K562 (cell line): ENCODE measurements at regions not wholly inside any gene's neighbourhood (a gene's known extent, or its start where the extent isn't known, plus 50 kb on each side); places are given as distances from the start of the nearest gene placed in this dataset.

Source experiments
- ATAC-seq: fragments of 200-7000 bp; cut with Tn5 transposase; 3 replicates; pipeline ENCODE4 v1.9.1; 2020; ENCODE audit warnings: moderate library complexity
- BruUV-seq: library from RNA; stranded (reverse); fragments of 400-500 nt; replicated peaks from 2 replicates; lab custom pipeline; 2021; lab: Mats Ljungman, UMichigan
- CTCF ChIA-PET: fragments of 300-600 bp; formaldehyde crosslinking; extraction: SDS; loops from one replicate; lab custom pipeline; 2021; ENCODE audit warnings: low intra/inter-chr PET ratio; lab: Yijun Ruan, JAX
- POLR2A ChIA-PET: fragments of 300-600, 350-650 bp; sonication (Branson Sonifier 250); formaldehyde crosslinking; extraction: SDS; loops from one replicate; lab custom pipeline; 2021; ENCODE audit warnings: antibody characterized with exemption, inconsistent platforms; lab: Yijun Ruan, JAX
- DNase-seq, 4 experiments: peaks; one replicate each; pipeline versions ENCODE4 v3.0.0 to v3.0.0-alpha.2; 2011 to 2018; ENCODE audit warnings: low spot score in 3 of 4, mixed read lengths in 3 of 4; ENCODE audit errors: extremely low read depth in 1 of 4
- FAIRE-seq: peaks from 2 replicates; lab custom pipeline; 2011; peaks lifted over from hg19 to GRCh38; lab: Jason Lieb, UNC
- H2AFZ ChIP-seq: 2 replicates; pipeline ENCODE4 v1.6.0; 2011; ENCODE audit warnings: low read depth, low read length, control low read depth, inconsistent platforms
- H3K27ac ChIP-seq: fragments of 200-600 bp; 3 replicates; pipeline ENCODE4 v1.8.0; 2011; ENCODE audit warnings: low read depth, mild to moderate bottlenecking, control low read depth, inconsistent platforms, low read length, moderate library complexity, mixed read lengths; ENCODE audit errors: extremely low read depth
- H3K27me3 ChIP-seq, 2 experiments: fragments of 300-600 bp in 1 of 2; 2 replicates in 1 of 2; 3 replicates in 1 of 2; pipeline versions ENCODE4 v1.6.0 to v1.8.0; 2011; ENCODE audit warnings: inconsistent platforms in 2 of 2, low read length in 2 of 2, mild to moderate bottlenecking in 1 of 2, mixed read lengths in 1 of 2, moderate library complexity in 1 of 2; ENCODE audit not compliant: control insufficient read depth in 2 of 2, insufficient read depth in 2 of 2
- H3K36me3 ChIP-seq: fragments of 300-600 bp; 3 replicates; pipeline ENCODE4 v1.8.0; 2011; ENCODE audit warnings: mild to moderate bottlenecking, low read length, inconsistent platforms; ENCODE audit not compliant: control insufficient read depth, insufficient read depth
- H3K4me1 ChIP-seq, 2 experiments: fragments of 200-600 bp in 1 of 2; replicated peaks in 1 of 2; 2 replicates in 1 of 2; 3 replicates in 1 of 2; pipeline versions ENCODE4 v1.5.1 to v1.8.0; 2011; ENCODE audit warnings: inconsistent platforms in 2 of 2, low read length in 2 of 2, mild to moderate bottlenecking in 1 of 2, mixed read lengths in 1 of 2, moderate library complexity in 1 of 2; ENCODE audit not compliant: control insufficient read depth in 2 of 2, insufficient read depth in 2 of 2
- H3K4me2 ChIP-seq: 2 replicates; pipeline ENCODE4 v1.6.1; 2011; ENCODE audit warnings: low read length, control low read depth, inconsistent platforms, mixed read lengths; ENCODE audit not compliant: insufficient read depth
- H3K4me3 ChIP-seq: fragments of 200-600 bp; sonication (generic), shearing (Covaris generic); 2 replicates; pipeline ENCODE4 v1.5.1; 2016; ENCODE audit warnings: control low read depth, inconsistent platforms
- H3K79me2 ChIP-seq: fragments of 200-600 bp; 3 replicates; pipeline ENCODE4 v1.8.0; 2011; ENCODE audit warnings: low read length, inconsistent platforms; ENCODE audit not compliant: control insufficient read depth, insufficient read depth
- H3K9ac ChIP-seq, 2 experiments: 2 replicates each; pipeline versions ENCODE4 v1.6.0 to v1.6.1; 2011; ENCODE audit warnings: low read depth in 2 of 2, low read length in 2 of 2, control low read depth in 1 of 2, inconsistent platforms in 1 of 2, mild to moderate bottlenecking in 1 of 2, mixed read lengths in 1 of 2; ENCODE audit not compliant: insufficient read depth in 1 of 2
- H3K9me1 ChIP-seq: one replicate; pipeline ENCODE4 v1.6.0; 2011; ENCODE audit warnings: inconsistent platforms, mild to moderate bottlenecking, low read length, moderate library complexity; ENCODE audit not compliant: control insufficient read depth, insufficient read depth
- H3K9me3 ChIP-seq: replicated peaks from 2 replicates; pipeline ENCODE4 v1.5.1; 2011; ENCODE audit warnings: low read depth, low read length, inconsistent platforms; ENCODE audit not compliant: control insufficient read depth, insufficient read depth
- H4K20me1 ChIP-seq: replicated peaks from 2 replicates; pipeline ENCODE4 v1.6.1; 2011; ENCODE audit warnings: low read length, inconsistent platforms, mixed read lengths; ENCODE audit not compliant: control insufficient read depth, insufficient read depth
- AFF1 ChIP-seq, 2 experiments: fragments of 450-650 bp; IDR thresholded peaks; 2 replicates each; pipeline ENCODE4 v1.6.1; 2018; ENCODE audit warnings: mild to moderate bottlenecking in 2 of 2, low read depth in 1 of 2; ENCODE audit not compliant: partially characterized antibody in 2 of 2
- BCL6 ChIP-seq: fragments of 250-450 bp; sonication (Bioruptor Pico); IDR thresholded peaks from 2 replicates; pipeline ENCODE4 v1.4.0; 2020
- GABPB2 ChIP-seq: fragments of 250-450 bp; sonication (Bioruptor Pico); conservative IDR thresholded peaks from 2 replicates; pipeline ENCODE4 v1.5.1; 2021; ENCODE audit warnings: mild to moderate bottlenecking
- MBD1 ChIP-seq: fragments of 250-450 bp; sonication (Bioruptor Pico); IDR thresholded peaks from 2 replicates; pipeline ENCODE4 v1.8.0; 2022; ENCODE audit warnings: inconsistent platforms
- NFIC ChIP-seq: fragments of 450-650 bp; IDR thresholded peaks from 2 replicates; pipeline ENCODE4 v1.6.1; 2017; ENCODE audit warnings: mild to moderate bottlenecking, inconsistent platforms
- NR3C1 ChIP-seq: sonication (generic); formaldehyde crosslinking; IDR thresholded peaks from 2 replicates; pipeline ENCODE4 v1.8.1; 2022; ENCODE audit warnings: missing genetic modification reagents
- SAFB2 ChIP-seq: fragments of 200-400 bp; formaldehyde crosslinking; IDR thresholded peaks from 2 replicates; pipeline ENCODE4 v1.6.1; 2018; ENCODE audit warnings: borderline replicate concordance, low read length, low read depth, moderate library complexity; ENCODE audit not compliant: severe bottlenecking
- SAP30 ChIP-seq: fragments of 200-600 bp; sonication (generic); IDR thresholded peaks from 2 replicates; pipeline ENCODE4 v1.6.1; 2012; ENCODE audit warnings: borderline replicate concordance, low read depth, mild to moderate bottlenecking, moderate library complexity, low read length, control low read depth, inconsistent platforms; ENCODE audit not compliant: insufficient read depth, poor library complexity, severe bottlenecking
- TAF1 ChIP-seq: IDR thresholded peaks from 2 replicates; pipeline ENCODE4 v1.6.1; 2011; ENCODE audit warnings: mild to moderate bottlenecking, low read length, moderate library complexity; ENCODE audit not compliant: insufficient read depth, control insufficient read depth, severe bottlenecking; ENCODE audit errors: extremely low read depth
- TEAD4 ChIP-seq, 2 experiments: sonication (generic) in 1 of 2; formaldehyde crosslinking in 1 of 2; IDR thresholded peaks; 2 replicates each; pipeline versions ENCODE4 v1.6.1 to v1.8.0; 2012 to 2022; ENCODE audit warnings: borderline replicate concordance in 1 of 2, inconsistent platforms in 1 of 2, low read length in 1 of 2, mild to moderate bottlenecking in 1 of 2, missing genetic modification reagents in 1 of 2
- ZBTB2 ChIP-seq: fragments of 450-650 bp; IDR thresholded peaks from 2 replicates; pipeline ENCODE4 v1.6.1; 2016; ENCODE audit warnings: antibody characterized with exemption
- ZFP1 ChIP-seq: fragments of 450-650 bp; formaldehyde crosslinking; IDR thresholded peaks from 2 replicates; pipeline ENCODE4 v1.4.0; 2020; ENCODE audit warnings: mild to moderate bottlenecking, mixed read lengths
- ZNF143 ChIP-seq: sonication (generic); formaldehyde crosslinking; IDR thresholded peaks from 2 replicates; pipeline ENCODE4 v1.9.0; 2022; ENCODE audit warnings: mild to moderate bottlenecking, missing genetic modification reagents
- ZNF184 ChIP-seq: sonication (generic); formaldehyde crosslinking; IDR thresholded peaks from 2 replicates; pipeline ENCODE4 v1.5.0; 2020; ENCODE audit warnings: missing genetic modification reagents
- in situ Hi-C: fragments of 300-500 bp; cut with MboI; formaldehyde crosslinking; loops from 4 replicates; pipeline ENCODE4 v1.15.0; 2018; ENCODE audit warnings: inconsistent platforms, mixed read lengths
- intact Hi-C: fragments of 100-400 bp; cut with micrococcal nuclease; formaldehyde crosslinking; loops from 2 replicates; pipeline ENCODE4 v1.14.2; 2022
- TF ChIP-seq, protein P1 (sequence below): fragments of 250-450 bp; sonication (Bioruptor Pico); IDR thresholded peaks from 2 replicates; pipeline ENCODE4 v1.5.0; 2021

DNA sequence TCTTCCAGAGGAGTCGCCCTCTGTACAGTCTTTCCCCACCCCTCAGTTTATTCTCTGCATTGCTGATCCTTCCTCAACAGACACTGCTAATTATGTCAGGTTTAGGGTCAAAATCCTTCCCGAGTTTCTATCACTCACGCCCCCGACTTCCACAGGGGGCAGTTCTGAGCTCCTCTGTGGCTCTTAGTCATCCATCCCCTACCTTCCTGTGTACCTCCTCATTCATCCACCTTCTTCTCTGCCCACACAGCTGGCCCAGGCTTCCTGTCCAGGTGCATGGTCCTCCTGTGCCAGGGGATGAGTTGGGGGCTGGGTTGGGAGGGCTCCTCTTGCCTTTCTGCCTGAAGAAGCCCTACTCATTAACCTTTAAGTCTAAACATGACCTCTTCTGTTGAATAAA is 202.9 kb downstream of the ARL4C start (continued):
- TF ChIP-seq MBD1 (CRISPR knock-in tag) = no peak
- no peak for TF ChIP-seq ZFP1 (CRISPR knock-in tag)
- TF ChIP-seq BCL6 (CRISPR knock-in tag) = no peak

DNA sequence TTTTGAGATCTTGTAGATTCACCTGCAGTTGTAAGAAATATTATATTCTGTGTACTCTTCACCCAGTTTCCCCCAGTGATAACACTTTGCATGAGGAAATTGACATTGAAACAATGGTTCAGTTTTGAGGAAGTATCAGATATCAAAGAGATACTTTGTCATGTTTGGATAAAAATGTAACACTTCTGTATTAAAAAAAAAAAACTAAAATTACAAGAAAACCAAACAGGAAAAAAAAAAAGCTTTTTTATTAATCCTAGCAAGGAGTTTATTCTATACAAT is 204.0 kb downstream of the ARL4C start:
- intact Hi-C loops (no loop called here), in situ Hi-C loops (no loop called here)
- DNase-seq (no peak), ATAC-seq (no peak), FAIRE-seq (no peak)
- no peak overlapping the region for H3K4me2 ChIP-seq
- H3K4me1 ChIP-seq = no peaks in the 10 kb centered on the region; a peak in 1 of 5 replicates
- no peak overlapping the region for H3K27ac ChIP-seq
- H3K9me1 ChIP-seq = peaks cover 3% of the 10 kb centered on the region
- ChIA-PET POLR2A (no interaction called here), CTCF (no interaction called here)
- no peak overlapping the region for H3K4me3 ChIP-seq
- no peaks in the 10 kb centered on the region for H3K9me3 ChIP-seq
- no peaks in the 10 kb centered on the region for H3K36me3 ChIP-seq
- no peaks in the 10 kb centered on the region for H4K20me1 ChIP-seq
- H3K27me3 ChIP-seq = no peaks in the 10 kb centered on the region
- no TSS peak for BruUV-seq
- H3K79me2 ChIP-seq = no peaks in the 10 kb centered on the region
- H3K9ac ChIP-seq = no peak overlapping the region
- no peak overlapping the region for H2AFZ ChIP-seq
- TF ChIP-seq GABPB2 (CRISPR knock-in tag) = no peak
- TF ChIP-seq AFF1 (IDR thresholded peaks at IDR 0.05; ENCODE audit: low read depth in 1 of 2, partially characterized antibody in 2 of 2) = no peak
- no peak for TF ChIP-seq TEAD4 (IDR thresholded peaks at IDR 0.05; ENCODE audit: low read length)
- no peak for TF ChIP-seq TEAD4 (CRISPR knock-in tag; IDR thresholded peaks at IDR 0.05; ENCODE audit: borderline replicate concordance)
- TF ChIP-seq SAP30 = no peak
- no peak for TF ChIP-seq NR3C1 (CRISPR knock-in tag)
- TF ChIP-seq, protein P1, sequence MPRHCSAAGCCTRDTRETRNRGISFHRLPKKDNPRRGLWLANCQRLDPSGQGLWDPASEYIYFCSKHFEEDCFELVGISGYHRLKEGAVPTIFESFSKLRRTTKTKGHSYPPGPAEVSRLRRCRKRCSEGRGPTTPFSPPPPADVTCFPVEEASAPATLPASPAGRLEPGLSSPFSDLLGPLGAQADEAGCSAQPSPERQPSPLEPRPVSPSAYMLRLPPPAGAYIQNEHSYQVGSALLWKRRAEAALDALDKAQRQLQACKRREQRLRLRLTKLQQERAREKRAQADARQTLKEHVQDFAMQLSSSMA (CRISPR knock-in tag) = no peak
- no peak for TF ChIP-seq NFIC
- no peak for TF ChIP-seq ZBTB2
- no peak for TF ChIP-seq SAFB2
- TF ChIP-seq ZNF143 (CRISPR knock-in tag) = no peak
- TF ChIP-seq TAF1 = no peak
- no peak for TF ChIP-seq ZNF184
